IPS DF 19.7 (cell line): ENCODE measurements at regions not wholly inside any gene's neighbourhood (a gene's known extent, or its start where the extent isn't known, plus 50 kb on each side); places are given as distances from the start of the nearest gene placed in this dataset.
A peak's percentile ranks its signal among the peaks of the same experiment; 100 is the strongest.

Experiments
- DNase-seq: peaks from one replicate; pipeline ENCODE4 v3.0.0-alpha.2; 2013; ENCODE audit warnings: low read depth, low spot score

DNA sequence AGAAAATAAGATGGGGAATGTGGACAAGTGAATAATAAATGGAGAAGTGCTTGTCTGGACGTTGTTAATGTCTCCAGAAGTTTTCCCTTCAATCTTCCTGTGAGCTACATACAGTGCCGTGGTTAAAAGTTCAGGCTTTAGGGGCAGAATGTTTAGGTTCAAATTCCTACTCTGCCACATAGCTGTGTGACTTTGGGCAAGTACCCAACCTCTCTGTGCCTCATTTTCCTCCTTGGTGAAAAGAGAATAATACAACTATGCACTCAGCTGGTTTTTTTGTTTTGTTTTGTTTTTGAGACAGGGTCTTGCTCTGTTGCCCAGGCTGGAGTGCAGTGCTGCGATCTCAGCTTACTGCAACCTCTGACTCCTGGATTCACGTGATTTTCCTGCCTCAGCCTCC lies 143.5 kb downstream of the CHIC2 start:
- DNase-seq: no peak

- DNase-seq: no peak
Measured at GRCh38 chr4:53920116-53920515, 144.3 kb downstream of the CHIC2 start.

- no peak for DNase-seq
Measured at GRCh38 chr4:53919535-53919934, 144.9 kb downstream of the CHIC2 start.

DNA sequence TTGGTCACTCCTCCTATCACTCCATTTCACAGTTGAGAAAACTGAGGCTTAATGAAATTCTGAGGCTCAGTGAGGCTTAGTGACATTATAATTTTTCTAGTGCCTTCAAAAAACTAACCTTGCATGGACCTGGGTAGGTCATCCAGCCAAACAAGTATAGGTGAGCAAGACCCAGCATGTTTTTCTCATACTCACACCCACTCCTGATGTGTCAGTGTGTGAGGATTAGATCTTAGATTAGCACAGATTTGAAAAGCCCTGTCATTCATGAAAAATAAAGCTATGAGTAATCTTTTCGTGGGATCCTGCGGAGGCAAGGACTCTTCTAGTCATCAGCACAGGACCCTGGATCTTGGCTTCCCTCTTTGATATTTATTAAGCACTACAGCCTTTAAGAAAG lies 146.7 kb downstream of the CHIC2 start:
- DNase-seq: no peak

DNA sequence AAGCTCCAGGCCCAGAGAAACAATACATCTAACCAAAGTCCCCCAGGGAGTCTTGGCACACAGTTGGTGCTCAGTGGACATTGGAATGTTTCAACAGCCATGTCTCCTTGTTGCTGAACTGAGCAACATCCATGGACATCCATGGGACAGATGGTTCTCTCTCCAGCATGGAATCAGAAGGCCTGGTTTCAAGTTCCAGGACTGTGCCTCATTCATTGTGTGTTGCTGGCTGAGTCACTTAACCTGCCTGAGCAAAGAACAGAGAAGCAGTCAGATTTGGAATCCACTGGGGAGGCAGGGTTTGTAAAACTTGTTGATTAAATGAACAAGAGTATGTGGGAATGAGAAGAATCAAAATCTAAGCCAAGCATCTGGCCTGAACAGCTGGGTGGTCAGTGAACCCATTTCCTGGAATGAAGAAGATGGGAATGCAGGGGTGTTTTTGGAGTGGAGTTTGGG lies 147.9 kb downstream of the CHIC2 start:
- DNase-seq: no peak

DNA sequence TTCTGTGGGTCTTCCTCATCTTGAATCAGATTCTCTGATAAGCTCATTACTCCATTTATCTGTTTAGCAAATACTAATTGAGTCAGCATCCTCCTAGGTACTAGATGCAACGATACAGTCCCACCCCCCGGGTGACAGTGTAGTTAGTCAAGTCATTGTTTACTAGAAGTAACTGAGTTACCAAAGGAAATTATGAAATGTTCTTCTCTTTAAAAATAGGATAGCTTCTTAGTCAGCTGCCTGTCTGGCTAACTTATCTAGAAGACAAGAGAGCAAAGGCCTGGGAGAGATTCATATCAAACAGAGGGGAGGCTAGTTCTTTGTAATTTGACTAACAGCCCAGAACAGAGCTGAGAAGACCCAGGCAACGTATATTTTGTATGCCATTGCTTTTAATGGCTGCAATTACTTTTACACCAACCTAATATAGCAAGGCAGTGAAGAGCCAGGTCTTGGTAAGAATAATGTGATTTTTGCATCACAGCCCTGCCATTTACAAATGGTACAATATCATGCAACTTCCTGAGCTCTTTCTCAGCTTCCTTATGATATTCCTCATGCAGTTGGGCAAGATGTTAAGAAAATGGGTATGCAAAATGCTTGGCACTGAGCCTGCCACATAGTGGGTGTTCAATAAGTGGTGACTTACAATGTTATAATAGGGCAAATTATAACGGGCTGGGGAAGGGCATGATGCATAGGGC lies 149.9 kb downstream of the CHIC2 start:
- DNase-seq: no peak

GRCh38 chr4:53913771-53914170 lies 150.6 kb downstream of the CHIC2 start:
- no peak for DNase-seq

GRCh38 chr4:53912766-53913497 lies 151.5 kb downstream of the CHIC2 start:
- DNase-seq: no peak

DNA sequence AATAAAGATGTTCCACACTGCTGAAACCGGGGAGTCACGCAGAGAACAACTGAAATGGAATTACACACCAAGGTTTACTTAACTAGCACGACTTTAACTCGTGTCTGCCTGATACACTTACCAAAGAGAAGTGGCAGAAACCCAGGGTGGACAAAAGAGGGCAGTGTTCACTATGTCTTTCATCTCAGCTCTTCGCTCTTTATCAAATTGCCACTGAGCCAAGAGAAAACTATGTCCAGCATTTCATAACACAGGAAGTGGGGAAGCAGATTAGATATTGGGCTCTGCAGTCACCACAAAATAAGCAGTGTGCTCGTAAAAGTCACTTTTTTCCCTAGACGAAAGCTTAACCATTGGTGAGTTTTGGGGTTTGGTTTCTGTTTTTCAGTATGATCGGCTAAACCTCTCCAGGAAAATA lies 155.7 kb downstream of the CHIC2 start:
- no peak for DNase-seq

GRCh38 chr4:53907772-53908171 lies 156.6 kb downstream of the CHIC2 start:
- DNase-seq: no peak

DNA sequence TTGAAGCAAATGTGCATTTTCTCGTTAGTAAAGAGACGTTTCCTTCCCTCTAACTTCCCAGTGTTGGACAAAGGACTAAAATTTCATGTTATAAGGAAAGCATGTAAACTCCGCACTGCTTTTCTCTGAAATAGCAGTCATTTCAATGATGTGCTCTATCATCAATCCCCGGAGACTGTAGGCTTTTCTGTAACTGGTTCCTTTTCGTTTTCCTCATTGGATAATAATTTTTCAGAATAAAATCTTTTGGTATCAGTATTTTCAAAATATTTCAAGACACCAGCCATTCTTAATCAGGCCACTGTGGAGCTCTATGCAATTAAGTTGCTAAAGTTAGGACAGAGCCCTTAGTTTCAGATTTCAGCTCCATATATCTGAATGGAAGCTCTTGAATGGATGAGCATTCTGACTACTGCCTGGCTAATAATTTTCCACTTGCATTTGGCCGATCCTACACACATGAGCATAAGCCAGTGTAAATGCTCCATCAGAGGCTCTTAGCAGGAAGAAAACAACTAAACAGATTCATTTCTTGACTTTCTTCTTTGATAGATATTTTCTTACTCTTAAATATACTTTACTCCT lies 157.7 kb downstream of the CHIC2 start:
- DNase-seq: no peak

DNA sequence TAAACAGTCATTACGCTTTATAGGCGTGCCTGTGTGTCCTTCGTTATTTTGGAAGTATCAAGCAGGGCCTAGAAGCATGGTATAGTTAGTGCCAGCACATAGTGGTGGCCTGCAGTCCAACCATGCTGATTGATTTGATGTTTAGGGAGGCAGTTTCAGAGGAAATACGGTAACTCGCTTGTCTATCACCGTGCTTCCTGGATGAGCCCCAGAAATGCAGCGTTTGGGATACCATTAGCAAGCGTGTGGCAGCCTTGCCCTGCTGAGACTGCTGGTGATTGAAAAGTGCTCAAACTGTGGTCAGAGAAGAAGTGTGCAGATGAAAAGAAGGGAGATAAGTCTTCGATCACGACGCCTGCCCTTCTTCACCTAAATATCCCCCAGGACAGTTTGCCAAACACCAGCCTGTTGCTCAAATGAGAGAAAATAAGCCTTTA lies 158.4 kb downstream of the CHIC2 start:
- DNase-seq: peak; percentile 47

- no peak for DNase-seq
Measured at GRCh38 chr4:53905276-53905940, 159.0 kb downstream of the CHIC2 start.

DNA sequence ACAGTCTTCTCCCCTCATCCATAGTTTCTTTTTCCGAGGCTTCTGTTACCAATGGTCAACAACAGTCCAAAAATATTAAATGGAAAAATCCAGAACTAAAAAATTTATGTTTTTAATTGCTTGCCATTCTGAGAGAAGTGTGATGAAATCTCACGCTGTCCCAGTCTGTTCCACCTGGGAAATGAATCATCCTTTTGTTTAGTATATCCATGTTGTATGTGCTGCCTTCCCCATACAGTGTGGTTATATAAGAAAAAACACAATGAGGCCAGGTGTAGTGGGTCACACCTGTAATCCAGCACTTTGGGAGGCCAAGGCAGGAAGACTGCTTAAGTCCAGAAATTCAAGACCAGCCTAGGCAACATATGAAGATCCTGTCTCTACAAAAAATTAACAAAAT lies 161.6 kb downstream of the CHIC2 start:
- DNase-seq: no peak

- no peak for DNase-seq
Measured at GRCh38 chr4:53900271-53900649, 164.1 kb downstream of the CHIC2 start.

DNA sequence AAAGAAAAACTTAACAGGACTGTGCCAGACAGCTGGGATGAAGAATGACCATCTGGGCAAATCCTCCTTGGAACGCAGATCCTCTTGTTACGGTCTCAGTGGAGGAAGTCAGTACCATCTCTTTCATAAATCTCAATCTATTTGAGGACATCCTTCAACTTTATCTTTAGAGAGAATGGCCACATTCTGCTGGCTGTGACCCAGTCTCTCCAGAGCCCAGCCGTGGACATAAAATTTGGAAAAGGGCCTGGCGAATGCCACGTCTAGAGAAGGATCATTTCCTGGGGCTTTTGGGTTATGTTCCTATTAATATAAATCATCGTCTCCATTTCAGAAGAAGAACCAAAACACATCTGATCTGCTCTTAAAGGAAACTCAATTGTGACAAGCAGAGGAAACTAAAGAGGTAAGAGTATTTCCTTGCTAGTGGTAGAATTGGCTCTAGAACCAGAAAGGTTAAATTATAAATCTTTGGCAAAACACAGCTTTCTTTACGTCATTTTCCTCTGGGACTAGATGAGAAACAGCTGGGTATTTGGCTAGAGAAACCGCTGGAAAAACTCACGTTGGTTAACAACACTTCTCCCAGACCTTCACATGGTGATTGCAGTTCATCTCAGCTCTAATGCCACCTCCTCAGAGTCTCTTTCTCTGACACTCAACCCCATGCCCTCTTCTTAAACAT lies 164.7 kb downstream of the CHIC2 start:
- DNase-seq: no peak

GRCh38 chr4:53895137-53895536 lies 169.3 kb downstream of the CHIC2 start:
- DNase-seq: no peak

DNA sequence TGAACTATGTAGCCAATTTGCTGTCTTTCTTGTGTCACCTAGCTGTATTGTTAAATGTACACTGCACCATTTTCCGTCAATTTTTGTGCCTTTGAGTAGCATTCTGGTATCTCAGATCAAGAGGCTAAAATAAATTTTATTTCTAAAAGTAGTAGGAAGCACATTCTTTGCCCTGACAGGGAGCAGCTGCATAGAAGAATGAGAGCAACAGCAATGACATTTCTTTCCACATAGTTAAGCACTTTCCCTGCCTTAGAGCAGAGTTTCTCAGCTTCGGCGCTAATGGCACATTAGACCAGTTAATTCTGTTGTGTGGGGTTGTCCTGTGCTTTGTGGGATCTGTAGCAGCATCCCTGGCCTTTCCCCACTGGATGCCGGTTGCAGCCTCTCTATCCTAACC lies 173.9 kb downstream of the CHIC2 start:
- DNase-seq: no peak

- no peak for DNase-seq
Measured at GRCh38 chr4:53889326-53890055, 174.9 kb downstream of the CHIC2 start.

DNA sequence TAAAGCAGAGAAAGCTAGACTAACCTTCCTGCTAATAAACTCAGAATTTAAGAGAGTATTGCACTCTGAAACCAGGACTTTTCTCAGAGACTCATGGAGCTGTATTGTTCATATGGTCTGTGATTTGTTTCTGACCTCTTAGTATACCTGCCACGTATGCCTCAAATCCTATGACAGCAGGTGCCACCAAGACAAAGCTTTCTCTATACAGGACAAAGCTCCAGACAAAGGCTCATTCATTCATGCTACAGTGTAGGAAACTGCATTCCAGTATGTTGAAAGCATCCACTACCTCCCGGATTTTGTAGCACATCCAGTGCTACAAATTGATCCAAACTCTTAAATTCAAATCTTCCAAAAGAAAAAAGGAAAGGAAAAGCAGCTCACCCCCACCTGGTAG lies 178.3 kb downstream of the CHIC2 start:
- DNase-seq: no peak

DNA sequence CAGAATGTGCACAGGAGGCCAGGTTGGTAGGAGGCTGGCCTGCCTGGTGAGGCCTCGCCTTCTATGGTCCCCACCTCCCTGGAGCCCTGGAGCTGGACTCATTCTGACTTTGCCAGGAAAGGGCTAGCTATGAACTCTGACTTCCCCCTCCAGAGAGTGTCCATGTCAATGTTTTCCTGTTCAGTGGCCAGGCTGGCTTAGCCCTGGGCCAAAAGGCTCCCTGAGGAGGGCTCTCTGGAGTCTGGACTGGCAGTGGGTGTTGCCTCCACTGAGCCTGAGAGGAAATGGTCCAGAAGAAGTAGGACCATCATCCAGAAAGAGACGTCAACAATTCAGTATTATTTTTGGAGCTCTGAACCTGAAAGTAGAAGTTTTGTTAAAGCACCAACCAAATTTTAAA lies 178.7 kb downstream of the CHIC2 start:
- no peak for DNase-seq
